ENCODE measurements at regions not wholly inside any gene's neighbourhood (a gene's known extent, or its start where the extent isn't known, plus 50 kb on each side); places are given as distances from the start of the nearest gene placed in this dataset.
"Not testable (repeated sequence)": the region's sequence is repeated elsewhere in the genome, so short reads cannot be mapped to it uniquely, and the experiment has no call there.

DNA sequence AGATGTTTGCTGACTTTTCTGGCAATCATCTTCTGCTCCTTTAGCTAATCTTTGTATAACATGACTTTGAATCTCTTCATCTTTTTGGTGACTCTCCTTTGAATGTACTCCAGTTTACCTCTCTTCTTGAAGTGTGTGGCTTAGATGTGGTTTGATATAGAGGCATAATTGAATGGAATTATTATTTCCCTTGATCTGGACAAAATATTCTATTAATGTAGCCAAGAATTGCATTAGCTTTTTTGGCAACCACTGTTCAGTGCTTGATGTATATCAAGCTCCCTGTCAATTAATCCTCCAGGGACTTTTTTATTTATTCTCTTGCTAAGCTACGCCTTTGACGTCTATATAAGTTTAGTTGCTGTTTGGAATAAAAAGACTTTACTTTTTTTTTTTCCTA lies 490.8 kb downstream of the PCDH20 start:
- no peak for DNase-seq (ENCODE audit: low spot score)

DNA sequence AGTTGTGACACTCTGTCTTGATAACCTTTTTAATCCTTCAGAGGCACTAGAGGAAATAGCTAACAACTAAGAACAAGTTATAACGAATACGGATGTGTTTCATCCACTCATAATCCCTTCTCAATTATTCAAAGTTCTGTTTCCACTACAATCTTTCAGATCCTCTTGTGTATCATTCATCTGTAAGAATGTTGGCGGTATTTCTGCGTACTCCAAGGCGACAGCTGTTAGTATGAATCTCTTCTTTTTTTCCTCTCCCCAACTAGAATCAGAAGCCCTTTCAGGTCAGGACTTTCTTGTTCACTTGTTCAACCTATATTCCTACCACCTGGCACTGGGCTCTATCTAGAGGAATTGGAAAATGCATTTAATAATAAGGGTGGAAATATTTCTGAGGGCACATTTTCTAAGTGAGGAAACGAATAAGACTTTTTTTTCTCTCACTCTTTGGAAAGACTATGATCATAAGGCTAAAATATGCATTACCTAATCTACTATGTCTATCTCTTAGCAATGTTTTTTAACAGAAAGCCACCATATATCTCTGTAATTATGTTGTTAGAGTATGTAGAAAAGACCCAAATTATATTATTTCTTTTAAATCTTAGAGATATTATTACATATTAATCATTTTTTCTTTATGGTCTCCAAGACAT lies 492.9 kb downstream of the PCDH20 start:
- DNase-seq (ENCODE audit: low spot score): no peak

GRCh38 chr13:60893801-60894200 lies 496.8 kb downstream of the TDRD3 start:
- no peak for DNase-seq (ENCODE audit: low spot score)

DNA sequence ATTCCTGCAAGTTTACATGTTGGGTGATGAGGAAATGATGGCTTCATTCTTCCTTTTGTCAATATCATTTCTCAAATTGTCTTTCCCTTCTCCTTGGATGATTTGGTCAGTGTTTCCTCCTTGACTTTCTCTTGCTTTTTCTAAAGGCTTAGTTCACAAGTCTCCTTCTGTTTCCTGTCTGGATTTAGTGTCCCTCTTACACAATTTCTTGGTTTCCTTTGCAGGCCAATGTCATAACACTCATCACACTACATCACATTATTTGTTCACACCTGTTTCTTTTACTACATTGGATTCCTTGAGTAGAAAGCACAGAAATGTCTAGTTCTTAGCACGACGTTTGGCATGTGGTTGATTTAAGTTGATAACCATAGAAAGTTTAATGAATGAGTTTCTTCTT lies 490.7 kb downstream of the TDRD3 start:
- DNase-seq (ENCODE audit: low spot score): no peak

- no peak for DNase-seq (ENCODE audit: low spot score)
These were observed 484.5 kb downstream of the TDRD3 start for GRCh38 chr13:60881507-60881906.

DNA sequence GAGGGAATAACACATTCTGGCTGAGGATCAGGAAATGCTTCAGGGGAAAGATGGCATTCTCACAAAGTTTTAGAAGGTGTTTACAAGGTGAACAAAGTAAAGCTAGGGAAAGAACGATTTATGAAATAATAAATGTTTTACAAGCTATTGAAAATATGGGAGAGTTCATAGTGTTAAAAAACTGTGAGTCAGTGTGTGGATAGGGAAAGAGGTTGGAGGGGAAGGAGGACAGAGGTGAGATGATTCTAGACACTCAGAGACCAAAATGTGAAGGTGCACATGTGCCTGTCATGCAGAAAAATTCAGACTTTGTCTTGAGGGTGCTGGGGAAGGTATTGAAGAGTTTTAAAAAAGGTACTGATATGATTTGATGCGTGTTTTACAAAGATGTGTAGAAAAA lies 476.1 kb downstream of the TDRD3 start:
- no peak for DNase-seq (ENCODE audit: low spot score)

DNA sequence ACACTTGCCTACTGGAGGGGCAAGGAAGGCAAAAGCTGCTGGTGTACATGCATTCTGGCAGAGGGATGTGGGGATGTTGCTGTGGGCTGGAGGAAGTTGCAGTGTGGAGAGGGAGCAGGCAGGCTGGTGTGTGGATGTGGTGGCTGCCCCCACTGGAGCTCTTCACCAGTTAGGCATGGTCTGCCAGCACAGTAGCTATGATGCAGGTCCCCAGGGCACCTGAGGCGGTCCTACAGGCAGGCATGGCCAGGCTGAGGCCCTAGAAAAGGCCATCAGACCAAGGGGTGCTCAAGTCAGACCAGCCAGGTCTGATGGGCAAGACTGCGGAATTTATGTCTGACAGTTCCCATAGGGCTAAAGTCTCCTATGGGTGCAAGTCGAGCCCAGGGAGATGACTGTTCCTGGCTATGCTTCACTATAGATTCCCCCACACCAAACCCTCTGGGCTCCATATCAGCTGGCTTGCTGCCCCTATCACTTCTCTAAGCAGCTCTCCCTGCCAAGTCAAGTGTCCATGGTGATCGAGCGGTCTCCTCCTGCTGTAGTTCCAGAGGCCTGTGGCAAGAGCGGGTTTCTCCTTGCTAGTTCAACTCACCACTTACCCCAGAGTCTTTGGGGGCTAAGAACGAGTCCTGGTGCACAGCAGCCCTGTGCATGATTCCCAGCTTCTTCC lies 473.1 kb downstream of the TDRD3 start:
- DNase-seq (ENCODE audit: low spot score): no peak

DNA sequence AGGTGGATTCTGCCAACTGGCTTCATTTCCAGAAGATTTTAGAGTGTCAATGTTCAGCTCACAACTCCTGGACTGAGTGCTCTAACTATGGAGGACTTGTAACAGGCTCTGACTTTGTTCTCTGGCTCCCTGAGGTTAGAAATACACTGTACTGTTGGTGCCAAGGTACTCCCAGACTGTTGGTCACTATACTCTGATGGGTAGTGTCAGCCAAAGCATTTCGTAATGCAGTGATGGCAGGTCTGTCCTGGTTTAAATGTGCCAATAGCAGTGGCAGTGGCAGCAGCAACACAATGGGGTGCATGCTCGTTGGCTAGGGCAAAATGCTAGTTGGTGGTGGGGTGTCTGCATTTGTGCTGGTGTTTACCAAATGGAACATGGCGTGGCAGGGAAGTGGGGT lies 472.2 kb downstream of the TDRD3 start:
- DNase-seq (ENCODE audit: low spot score): no peak

- DNase-seq (ENCODE audit: low spot score): no peak
These were observed 465.0 kb downstream of the TDRD3 start for GRCh38 chr13:60862036-60862435.

GRCh38 chr13:60857698-60858097 lies 460.7 kb downstream of the TDRD3 start:
- no peak for DNase-seq (ENCODE audit: low spot score)

GRCh38 chr13:60852886-60853285 lies 455.9 kb downstream of the TDRD3 start:
- no peak for DNase-seq (ENCODE audit: low spot score)

- DNase-seq (ENCODE audit: low spot score): no peak
These were observed 454.4 kb downstream of the TDRD3 start for GRCh38 chr13:60851378-60851777.

- DNase-seq (ENCODE audit: low spot score): no peak
These were observed 453.5 kb downstream of the TDRD3 start for GRCh38 chr13:60850526-60850925.

DNA sequence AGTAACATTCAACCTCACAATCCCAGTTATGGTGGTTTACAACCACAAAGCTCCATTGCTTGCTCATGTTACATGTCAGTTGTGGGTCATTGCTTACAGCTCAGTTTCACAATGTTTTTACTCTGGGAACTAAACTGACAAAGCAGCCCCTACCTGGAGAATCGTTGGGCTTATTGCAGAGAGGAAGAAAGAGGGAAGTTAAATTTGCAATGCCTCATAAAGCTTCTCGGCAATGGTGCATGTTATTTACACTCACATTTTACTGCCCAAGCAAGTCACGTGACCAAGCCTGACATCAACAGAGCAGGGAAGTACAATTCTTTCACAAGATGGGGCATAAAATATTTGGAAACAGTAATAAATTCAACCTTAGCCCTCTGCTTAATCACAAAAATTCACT lies 441.6 kb downstream of the TDRD3 start:
- no peak for DNase-seq (ENCODE audit: low spot score)

DNA sequence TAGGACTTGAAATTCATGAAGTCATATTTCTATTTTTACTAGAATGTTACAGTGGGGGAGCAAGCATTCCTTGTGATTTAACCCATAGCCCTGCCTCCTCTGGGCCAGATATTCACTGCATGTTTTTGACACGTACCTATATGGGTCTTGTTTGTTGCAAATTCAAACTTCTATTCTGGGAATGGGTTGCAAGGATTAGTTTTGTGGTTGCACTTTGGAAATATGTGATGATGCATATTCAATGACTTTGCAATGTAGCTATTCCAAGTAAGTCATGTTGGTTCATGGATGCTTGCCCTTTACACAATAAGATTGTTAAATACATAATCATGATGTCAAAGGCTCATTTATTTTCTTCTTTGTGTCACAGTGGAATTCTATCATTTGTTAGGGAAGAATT lies 440.8 kb downstream of the TDRD3 start:
- no peak for DNase-seq (ENCODE audit: low spot score)

DNA sequence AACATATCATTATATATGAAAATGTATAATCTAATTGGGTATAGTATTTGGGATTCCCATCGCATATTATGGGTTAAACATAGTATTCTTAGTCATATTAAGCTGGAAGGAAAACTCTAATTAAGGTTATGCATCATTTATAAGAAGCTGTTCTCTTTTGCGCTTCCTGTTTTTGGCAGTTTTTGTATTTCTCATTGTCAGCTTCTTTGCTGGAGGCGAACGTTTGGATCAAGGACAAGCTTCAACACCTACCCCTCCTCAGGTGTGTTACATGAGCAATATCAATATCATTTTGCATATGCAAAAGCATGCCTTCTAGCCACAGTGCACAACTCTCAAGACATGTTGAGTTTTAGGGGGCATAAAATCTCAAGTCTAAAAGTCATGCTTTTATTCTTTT lies 439.8 kb downstream of the TDRD3 start:
- no peak for DNase-seq (ENCODE audit: low spot score)

DNA sequence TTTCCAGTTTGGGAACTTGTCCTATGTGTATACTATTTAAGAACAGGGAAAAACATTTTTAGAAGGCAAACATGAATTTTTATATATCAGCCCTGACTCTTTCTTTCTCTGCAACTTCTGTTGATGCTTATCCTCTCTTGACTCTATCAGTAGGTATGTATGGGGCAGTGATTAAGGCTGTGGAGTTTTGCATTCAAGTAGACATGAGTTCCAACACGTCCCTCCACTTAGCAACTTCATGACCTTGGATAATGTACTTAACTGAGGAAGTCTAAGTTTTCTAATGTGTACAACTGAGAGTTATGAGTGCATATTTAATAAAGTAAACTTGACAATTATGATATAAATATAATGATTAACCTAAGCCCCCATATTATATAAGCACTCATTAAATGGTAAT lies 414.6 kb downstream of the TDRD3 start:
- no peak for DNase-seq (ENCODE audit: low spot score)

DNA sequence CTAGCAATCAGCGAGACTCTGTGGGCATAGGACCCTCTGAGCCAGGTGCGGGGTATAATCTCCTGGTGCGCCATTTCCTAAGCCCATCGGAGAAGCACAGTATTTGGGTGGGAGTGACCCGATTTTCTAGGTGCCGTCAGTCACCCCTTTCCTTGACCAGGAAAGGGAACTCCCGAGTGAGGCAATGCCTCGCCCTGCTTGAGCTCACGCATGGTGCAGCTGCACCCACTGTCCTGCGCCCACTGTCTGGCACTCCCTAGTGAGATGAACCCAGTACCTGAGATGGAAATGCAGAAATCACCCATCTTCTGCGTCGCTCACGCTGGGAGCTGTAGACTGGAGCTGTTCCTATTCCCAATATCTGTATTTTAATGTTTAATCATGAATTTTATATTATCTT lies 408.6 kb downstream of the TDRD3 start:
- not testable (repeated sequence) for DNase-seq (ENCODE audit: low spot score)

GRCh38 chr13:60798503-60798902 lies 401.5 kb downstream of the TDRD3 start:
- DNase-seq (ENCODE audit: low spot score): no peak

- DNase-seq (ENCODE audit: low spot score): no peak
These were observed 400.1 kb downstream of the TDRD3 start for GRCh38 chr13:60797112-60797511.

DNA sequence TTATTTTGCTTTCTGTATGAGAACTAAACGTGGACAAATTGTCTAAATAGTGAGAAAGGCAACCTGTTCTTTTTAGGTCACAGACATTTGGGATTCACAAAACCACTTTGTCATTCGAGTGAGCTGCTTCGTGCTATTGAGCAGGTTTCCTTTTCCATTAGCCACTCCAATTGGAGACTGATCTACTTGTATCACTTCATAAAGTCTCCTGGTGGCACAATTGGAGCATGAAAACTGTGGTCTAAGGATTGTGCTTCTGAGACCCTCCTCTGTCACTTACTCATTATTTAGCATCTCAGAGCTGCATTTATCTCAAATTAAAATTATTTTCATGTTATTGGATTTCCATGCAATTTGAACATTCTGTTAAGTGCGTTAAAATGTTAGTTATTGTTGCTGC lies 397.7 kb downstream of the TDRD3 start:
- DNase-seq (ENCODE audit: low spot score): no peak

DNA sequence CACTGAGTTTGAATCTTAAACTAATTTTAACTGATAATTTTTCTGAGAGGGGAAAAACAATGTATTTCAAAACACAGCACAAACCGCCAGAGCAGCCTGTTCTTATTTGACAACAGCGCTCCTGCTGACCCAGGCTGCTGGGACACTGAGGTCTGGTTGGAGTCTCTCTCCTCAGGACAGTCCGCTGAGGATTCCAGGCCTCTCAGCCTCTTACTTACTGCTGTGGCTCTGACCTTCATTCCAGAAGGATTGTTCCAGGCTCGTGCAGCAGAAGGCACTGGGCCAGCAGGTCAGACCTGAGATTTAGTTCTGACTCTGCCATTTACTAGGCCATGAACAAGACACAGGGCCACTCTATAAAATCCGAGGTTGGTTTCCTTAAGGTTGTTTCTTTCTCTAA lies 393.6 kb downstream of the TDRD3 start:
- DNase-seq (ENCODE audit: low spot score): no peak

- no peak for DNase-seq (ENCODE audit: low spot score)
These were observed 391.3 kb downstream of the TDRD3 start for GRCh38 chr13:60788156-60788829.

GRCh38 chr13:60787083-60787482 lies 390.1 kb downstream of the TDRD3 start:
- no peak for DNase-seq (ENCODE audit: low spot score)

Measured in kidney tubule cell (primary cell).